NCI-H1436 (cell line): ENCODE measurements at regions not wholly inside any gene's neighbourhood (a gene's known extent, or its start where the extent isn't known, plus 50 kb on each side); places are given as distances from the start of the nearest gene placed in this dataset.

Experiments used
- DNase-seq: peaks from one replicate; lab custom pipeline; 2025; lab: John Stamatoyannopoulos, UW

DNA sequence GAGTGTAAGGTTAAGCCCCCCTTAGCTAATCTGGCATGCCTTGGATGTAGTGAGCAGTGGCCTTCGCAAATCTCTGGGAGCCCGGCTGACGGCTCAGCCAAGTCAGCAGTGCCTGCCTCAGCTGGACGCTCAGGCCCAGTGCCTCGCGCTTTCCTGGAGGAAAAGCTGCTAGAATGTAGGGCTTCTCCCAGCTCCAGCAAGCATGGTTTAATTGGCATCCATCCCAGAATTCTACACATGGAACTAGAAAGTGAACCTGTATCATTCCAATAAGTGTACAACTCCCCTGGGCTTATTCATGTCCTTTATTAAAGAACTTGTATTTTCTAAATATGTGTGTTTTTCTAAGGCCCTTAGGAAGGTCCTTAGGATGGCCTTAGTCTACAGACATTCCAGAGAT is 287.8 kb upstream of the SHH start:
- DNase-seq = no peak

DNA sequence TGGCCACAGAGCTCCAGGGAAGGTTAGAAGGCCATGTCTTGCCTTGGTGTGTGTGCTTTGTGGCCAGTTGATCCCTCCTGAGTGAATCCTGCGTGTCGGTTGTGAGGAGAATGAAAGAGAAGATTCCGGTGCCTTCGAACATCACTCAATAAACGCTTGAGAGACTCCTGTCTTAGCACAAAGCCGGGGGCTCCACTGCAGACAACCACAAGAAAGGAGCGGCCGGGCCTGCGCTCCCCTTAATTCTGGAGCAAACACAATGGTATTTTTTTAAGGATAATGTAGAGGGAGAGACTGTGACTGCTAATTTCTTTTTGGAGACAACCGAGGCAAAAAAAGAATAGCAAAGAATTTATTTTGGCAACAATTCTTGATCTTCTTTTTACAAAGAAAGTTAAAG is 286.8 kb upstream of the SHH start:
- no peak for DNase-seq

DNA sequence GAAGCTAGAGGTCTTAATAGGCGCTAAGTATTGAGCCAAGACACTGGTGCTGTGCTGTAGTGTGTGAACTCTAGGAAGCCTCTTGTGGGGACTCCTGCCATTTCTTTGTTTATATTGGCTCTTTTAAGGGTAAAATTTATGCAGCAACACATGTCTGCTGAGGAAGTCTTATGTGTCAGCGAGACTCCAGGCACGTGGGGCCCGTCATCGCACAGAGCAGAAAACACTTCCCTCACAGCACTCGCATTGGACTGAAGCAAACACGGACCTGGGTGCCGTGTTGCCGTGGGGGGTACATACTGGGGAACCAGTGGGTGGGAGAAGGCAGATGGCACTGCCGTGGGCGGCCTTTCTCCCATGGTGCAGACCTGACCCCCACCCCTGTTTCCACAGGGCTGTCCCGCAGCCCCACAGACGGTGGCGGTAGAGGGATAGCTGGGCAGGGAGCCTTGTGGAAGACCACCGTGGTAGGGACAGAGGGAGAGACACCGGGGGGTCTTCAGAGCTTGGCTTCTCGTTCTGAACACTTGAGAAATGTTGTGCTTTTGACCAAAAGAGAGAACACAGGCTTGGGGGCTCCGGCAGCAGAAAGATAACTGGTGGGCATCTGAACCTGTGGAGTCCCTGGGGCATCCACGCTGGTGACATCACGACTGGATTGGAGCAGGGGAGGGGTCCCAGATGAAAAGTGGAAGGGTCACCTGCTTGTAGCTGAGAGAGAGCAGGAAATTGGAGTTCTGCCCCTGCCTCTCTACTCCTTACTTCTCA is 284.7 kb upstream of the SHH start:
- no peak for DNase-seq

DNA sequence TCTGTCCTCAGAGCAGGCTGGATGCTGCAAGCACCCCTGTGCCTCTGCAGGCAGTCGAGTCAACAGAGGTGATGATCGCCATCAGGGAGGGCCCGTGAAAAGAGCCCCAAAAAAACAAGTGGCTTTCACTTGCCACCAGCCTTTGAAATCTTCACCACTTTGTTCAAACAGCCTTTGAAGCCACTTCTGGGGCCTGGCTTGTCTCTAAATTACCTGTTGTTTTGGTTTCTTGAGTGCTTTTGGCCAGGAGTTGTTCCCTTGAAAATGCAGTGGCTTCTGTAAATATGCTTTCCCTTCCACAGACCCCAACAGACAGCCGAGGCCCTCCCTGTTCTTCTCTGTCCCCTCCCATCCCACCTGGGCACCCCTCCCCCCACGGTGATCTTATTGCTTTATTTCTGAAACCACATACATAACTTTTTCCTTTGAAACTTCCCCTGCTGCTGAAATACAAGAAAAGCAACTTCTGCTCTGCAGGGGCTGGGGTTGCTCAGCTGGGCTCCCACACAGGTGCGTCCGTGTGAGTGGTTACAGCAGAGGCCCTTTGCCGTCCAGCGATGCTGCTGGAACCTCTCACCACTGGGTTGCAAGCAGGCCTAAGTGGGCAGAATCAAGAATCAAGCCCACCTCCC is 283.8 kb upstream of the SHH start:
- no peak for DNase-seq

DNA sequence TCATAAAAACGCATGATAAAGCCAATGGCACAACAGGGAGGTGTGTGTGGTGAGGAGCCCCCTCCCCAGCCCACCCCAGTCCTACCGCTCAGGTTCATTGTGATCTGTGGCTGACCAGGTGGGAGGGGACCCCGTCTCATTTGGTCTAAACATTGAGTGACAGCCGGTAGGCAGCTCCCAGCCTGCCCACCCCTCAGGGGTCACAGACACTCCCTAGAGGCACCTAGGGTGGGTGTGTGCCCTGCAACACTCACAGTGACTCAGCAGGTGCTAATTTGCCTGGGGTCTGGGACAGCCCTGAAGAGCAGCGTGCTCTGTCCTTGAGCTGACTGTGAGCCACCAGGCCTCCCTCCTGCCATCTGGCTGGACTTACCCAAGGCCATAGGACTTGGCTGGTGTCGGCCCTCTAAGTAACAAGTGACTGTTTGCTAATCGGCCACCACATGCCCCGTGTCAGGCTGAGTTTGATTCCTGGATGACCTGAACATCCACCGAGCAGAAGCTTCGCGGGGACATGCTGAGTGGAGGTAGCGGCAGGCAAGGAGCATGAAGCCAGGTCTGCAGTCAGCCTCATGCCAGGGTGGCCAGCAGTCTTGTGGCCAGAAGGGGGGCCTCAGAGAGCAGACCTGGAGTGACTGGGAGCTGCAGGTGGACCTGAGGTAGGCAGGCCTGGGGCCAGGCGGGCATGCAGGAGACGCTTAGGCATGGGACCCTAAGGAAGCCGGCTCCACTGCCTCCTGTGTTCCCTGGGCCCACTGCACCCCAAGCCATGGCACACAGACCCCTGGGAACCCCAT is 282.3 kb upstream of the SHH start:
- no peak for DNase-seq

DNA sequence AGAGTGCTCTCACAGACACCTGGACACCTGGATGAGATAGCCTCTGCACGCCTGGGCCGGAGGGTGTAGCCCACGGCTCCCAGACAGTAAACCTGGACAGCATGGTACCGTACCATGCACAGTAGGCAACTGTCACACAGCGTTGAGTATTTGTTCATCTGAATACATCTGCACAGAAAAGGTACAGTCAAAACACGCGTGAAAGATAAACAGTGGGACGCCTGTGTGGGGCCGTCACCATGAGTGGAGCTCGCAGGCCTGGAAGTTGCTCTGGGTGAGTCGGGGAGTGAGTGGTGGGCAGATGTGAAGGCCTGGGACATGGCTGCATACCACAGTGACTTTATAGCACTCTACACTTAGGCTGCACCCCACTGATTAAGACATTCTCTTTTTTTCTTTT is 280.0 kb upstream of the SHH start:
- no peak for DNase-seq

DNA sequence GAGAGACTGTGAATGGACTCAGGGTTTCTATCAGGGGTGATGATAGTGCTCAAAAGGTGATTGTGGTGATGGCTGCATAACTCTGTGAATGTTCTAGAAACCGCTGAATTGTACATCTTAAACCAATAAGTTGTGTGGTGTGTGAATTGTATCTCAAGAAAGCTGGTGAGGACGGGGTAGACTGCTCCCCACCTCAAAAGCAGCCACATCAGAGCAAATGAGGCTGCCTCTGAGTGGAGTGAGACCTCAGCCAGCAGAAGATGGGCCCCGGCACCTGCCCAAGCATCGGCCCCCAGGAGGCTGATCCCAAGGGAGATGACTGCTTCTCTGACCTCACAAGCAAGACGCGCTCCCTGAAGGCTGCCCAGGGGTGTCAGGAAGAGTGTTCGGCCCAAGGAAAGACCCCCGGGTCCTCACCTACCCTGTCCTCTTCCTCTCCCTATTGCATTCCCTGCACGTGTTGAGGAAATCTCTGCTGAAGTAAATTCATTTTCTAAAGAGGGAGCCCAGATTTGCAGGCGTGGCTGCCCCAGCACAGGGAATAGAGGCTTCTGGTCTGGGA is 279.3 kb upstream of the SHH start:
- DNase-seq = no peak

DNA sequence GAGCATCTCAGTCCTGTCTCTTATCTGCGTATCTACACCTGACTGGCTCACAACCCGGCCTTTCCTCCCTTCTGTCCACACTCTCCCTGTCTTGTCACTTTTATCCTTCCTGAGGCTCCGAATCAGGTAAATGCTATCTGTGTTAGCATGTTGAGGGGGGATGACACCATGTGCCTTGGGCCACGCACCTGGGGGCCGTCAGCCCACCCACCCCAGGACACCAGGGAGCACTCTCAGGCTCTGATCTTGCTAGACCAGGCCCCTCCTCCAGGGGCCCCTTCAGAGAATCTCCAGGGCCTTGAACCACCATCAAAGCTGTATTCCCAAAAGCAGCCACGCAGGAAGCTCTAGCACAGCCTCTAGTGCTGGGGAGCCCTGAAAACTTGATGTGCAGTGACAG is 278.7 kb upstream of the SHH start:
- no peak for DNase-seq

DNA sequence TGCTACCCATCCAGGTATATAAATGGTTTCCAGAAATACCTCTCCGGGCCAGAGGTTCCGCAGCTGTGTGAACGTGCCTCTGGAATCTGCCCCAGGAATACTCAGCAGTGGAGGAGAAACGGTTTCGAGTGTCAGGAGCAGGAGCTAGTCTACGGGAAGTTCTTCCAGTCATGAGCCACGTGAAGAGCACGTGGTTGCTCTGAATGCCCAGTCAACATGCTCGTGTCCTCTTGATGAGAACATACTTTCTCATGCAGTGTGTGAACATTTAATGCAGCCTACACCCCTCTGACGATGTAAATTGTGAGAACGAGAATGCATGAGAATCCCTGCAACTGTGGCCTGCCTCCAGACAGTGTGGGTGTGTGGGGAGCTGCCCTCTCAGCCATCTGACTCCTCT is 277.0 kb upstream of the SHH start:
- DNase-seq = no peak

DNA sequence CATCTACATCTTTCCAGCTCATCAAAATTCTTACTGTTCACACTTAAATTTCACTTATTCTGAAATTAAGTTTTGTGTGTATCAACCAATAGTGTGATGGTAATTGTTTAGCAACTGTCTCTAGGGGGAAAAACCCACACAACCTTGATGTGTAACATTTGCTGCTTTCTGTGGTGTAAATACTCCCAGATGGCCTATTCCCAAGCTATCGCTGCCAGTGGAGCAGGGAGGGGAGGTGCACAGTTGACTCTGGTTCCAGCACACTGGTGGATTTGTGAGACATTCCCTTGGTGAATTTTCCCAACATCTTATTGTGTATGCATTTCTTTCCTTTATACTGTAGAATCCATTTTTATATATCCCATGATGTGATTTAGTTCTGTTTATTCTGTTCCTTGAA is 275.9 kb upstream of the SHH start:
- no peak for DNase-seq

DNA sequence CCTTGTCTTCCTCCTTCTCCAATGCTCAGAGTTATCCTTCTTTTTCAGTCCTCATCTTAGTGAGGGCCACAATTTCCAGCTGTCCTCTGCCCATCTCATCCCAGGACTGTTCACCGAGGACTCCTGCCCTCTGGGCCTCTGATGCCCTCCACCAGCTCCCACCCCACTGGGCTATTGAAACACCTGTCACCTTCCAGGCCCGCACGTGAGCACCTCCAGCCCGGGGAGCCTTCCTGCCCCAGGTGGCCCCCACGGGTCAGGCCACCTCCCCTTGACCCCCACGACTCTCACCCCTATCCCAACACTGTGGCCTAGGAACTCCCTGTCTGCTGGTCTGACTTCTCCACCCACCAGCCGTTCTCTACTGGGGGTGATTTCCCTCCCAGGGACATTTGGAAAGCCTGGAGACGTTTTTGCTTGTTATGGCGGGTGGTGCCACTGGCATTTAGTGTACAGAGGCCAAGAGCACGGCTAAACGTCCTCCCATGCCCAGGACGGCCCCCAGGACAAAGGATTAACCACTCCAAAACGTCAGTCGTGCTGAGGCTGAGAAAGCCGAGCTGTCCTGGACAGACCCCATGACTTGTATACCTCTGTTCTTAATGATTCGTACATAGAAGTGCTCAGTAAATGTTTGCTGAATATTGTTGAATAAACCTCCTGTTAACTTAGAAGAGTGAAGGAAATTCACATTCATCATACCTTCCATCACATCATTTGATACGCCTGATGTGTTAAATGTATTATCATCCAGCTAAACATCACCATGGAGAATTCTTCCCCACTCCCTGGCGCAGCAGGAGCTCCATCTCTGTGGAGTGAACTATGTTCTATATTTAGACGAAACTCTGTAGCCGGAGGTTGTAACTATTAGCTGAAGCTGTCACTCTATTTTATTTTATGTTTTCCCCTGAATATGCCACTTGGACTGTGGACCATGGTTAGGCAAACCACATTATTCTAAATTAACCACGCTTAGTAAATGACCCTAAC is 270.1 kb upstream of the SHH start:
- DNase-seq = no peak

DNA sequence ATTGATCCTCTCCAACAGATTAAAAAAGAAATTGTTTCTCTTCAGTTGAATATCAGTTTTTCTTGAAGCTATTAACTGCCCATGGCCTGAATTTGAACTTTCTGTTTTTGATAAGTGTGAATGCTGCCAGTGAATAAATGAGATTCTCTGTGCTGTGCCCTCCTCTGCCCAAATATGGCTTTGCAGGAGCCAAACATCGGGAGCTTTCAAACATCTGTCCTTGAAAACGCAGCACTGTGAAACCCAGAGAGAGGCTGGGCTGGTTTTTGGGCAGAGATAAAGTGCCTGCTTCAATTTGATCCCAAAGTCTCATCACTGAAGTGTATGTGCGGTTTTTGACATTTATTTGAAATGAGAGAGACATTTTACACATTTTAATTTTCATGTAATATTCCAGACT is 268.3 kb upstream of the SHH start:
- no peak for DNase-seq

DNA sequence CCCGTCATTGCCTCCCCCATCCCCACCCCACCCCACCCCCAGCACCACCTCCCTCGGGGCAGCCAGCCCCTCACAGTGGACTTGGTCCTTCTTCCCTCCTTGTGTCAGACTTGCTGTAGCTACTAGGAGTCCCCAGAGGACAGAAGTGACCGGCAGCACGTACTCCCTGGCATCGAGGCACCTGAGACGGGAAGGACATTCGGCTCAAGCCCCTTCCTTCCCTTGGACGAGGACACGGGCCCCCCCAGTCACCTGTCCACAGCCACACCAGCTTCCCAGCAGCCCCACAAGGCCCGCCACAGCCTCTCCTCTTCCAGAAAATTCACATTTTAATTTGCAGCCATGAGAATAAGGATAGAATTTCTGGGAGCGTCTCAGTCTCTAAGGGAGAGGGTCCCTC is 267.8 kb upstream of the SHH start:
- DNase-seq = no peak

DNA sequence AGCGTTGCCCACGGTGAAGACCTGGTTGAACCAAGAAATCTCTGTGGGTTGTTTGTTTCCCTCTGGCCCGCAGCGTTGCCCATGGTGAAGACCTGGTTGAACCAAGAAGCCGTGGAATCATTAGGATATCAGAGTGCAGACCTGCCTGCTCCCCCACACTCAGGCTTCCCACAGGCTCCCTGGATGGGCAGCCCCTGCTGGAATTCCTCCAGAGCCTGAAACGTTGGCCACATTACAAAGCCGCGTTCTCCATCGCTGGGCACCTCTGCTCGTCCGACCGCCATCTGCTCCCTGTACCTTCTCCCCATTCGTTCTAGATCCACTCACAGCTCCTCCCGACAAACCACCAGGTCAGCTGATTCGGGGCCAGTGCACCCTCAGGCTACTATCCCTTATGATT is 266.9 kb upstream of the SHH start:
- DNase-seq = no peak

DNA sequence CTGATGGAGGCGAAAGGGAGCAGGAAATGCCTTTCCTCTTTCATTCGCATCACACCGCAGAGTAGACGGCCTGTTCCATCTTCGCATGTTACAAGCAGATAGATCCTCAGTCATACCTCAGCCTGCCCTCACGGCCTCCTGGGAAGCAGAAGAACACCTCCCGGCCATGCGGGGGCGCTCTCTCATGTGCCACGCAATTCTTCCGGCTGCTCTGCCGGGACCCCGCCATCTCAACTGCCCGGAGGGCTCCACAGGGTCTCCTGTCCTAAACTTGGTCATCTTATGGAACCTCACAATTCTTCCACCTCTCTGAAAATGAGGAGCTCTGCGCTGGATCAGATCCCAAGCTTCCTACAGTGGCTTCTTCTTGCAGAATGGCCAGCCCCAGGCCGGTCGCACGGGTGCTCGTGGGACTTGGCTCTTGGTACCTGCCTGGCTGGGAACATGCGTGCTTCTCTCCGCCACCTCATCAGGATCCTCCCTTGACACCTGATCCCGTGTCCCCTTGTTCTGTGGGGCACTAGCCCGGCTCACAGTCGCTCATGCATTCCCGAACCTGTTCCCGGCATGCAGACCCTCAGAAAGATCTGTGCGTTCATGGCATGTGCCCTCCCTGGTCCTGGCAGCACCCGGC is 262.8 kb upstream of the SHH start:
- DNase-seq = no peak

DNA sequence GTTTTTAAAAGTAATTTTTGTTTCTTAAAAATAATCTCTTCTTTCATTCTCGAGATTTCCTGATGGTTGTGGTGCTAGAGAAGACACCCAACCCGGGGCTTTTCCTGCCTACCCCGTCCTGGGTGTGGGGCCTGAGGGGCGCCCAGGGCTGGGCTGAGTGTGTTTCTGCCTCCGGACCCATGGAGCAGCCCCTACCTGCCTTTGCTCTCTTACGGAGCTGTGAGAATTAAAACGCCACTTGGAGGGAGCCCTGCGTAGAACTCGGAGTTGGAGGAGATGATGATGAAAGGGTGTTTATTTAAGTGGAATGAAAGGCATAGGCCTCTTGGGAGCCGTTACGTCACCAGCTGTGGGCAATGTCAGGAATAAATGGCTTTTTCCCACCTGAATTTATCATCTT is 261.8 kb upstream of the SHH start:
- DNase-seq = no peak

DNA sequence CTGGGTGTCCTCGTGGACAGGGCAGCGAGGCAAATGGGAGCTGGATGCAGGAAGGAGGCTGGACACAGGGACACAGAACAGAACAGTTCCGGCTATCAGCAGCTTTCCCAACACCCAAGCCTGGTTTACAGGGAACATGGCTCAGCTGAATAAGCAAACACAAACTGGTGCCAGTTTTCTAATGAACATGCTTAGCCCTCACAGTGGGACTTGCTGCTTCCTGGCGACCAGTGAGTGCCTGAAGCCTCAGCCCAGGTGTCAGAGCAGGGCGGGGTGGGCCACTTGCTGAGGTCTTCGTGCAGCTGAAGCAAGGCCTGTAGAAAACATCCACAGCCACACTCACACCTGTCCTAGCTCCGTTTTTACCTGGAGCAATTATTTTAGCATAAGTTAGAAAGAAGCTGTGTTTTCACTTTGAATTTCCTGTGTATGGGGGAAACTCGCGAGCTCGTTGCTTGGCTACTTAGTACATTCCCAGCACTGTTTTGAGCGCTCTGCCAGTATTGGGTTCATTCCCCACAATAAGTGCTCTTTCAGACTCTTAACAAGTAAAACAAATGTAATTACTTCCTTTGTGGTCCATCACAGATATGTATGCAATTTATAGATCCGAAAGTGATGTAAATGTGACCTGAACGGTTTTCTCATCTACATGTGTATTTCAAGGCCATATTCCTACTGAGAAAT is 261.2 kb upstream of the SHH start:
- no peak for DNase-seq

DNA sequence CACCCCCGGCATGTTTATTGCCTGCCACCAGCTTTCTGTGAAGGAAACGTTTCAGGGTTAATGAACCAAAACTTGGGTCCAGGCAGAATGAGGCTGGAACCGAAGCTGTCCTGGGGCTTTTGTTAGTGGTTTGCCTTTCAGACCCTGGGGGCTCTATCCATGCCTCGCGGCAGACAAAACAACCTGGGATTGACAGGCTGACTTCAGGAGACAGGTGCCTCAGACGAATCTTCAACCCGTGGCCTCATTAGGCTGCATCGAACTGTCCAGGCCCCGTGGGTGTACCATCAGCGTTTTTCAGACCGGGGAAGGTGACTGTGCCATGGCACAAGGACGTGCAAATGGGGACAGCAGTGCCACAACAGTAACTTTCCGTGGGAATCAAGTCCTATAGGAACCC is 259.3 kb upstream of the SHH start:
- DNase-seq = no peak

DNA sequence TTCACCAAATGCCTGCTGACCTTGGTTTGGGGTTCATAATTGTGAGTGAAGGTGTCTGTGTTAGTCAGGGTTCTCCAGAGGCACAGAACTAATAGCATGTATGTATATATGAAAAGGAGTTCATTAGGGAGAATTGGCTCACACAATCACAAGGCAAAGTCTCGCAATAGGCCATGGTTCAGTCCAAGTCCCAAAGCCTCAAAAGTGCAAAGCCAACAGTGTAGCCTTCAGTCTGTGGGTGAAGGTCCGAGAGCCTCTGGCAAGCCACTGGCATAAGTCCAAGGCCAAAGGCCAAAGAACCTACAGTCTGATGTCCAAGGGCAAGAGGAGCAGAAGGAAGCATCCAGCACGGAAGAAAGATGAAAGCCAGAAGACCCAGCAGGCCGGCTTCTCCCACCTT is 257.6 kb upstream of the SHH start:
- no peak for DNase-seq

DNA sequence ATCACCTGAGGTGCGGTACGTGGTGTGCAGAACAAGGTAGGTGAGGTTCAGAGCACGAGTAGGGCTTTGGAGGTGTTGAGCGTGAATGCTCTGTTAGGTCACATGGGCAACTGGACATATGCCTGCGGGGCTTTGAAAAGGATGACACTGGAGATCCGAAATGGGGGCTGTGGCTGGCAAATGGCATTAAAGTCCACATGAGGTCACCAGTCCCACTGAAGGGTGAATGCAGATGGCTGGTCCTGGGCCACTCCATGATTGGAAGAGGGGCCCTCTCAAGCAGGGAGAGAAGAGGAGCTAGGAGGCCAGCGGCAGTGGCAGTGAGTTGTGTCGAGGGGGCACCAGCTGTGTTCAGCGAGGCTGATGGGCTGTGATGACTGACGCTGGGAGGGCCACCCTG is 254.9 kb upstream of the SHH start:
- no peak for DNase-seq

DNA sequence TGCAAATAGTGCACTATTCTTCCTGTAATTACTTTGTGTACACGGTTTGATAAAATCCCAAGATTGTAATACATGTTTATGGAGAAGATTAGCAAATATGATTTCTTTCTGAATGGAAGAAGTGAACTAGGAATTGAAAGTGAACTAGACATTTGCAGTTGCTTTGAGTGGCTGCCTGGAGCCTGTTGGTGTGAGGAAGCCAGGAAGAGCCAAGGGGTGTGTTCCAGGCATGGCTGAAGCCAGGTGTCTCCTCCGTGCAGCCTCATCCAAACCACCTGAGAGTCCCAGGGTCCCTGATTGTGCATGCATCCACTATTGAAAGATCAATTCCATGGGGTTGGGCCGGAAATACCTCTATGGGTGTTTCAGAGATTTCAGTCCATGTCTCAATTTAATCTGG is 253.1 kb upstream of the SHH start:
- DNase-seq = no peak
